ENCODE measurements at regions not wholly inside any gene's neighbourhood (a gene's known extent, or its start where the extent isn't known, plus 50 kb on each side); places are given as distances from the start of the nearest gene placed in this dataset.
"Not testable (repeated sequence)": the region's sequence is repeated elsewhere in the genome, so short reads cannot be mapped to it uniquely, and the experiment has no call there.

DNA sequence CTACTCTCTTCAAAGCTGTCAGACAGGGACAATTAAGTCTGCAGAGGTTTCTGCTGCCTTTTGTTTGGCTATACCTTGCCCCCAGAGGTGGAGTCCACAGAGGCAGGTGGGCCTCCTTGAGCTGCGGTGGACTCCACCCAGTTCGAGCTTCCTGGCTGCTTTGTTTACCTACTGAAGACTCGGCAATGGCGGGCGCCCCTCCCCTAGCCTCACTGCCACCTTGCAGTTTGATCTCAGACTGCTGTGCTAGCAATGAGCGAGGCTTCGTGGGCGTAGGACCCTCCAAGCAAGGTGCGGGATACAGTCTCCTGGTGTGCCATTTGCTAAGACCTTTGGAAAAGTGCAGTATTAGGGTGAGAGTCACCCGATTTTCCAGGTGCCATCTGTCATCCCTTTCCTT lies 124.9 kb downstream of the CRYBB2 start:
- H3K4me3 ChIP-seq; DNase-seq; H3K4me1 ChIP-seq; H3K27me3 ChIP-seq; H3K27ac ChIP-seq; intact Hi-C loops (cut with DNase I; ENCODE audit: low total_unique reads); H3K36me3 ChIP-seq; H3K9me3 ChIP-seq: not testable (repeated sequence)

GRCh38 chr22:25346859-25347751 lies 127.7 kb downstream of the CRYBB2 start:
- TF ChIP-seq CTCF (IDR thresholded peaks at IDR 0.05) (no peak), POLR2A (IDR thresholded peaks at IDR 0.05) (no peak)
- no peaks in the 10 kb centered on the region for H3K36me3 ChIP-seq

GRCh38 chr22:25347752-25348102 lies 128.3 kb downstream of the CRYBB2 start:
- TF ChIP-seq POLR2A (IDR thresholded peaks at IDR 0.05), result no peak
- no peak for TF ChIP-seq CTCF (IDR thresholded peaks at IDR 0.05)
- no peak overlapping the region for H3K27ac ChIP-seq
- H3K27me3 ChIP-seq, result no peaks in the 10 kb centered on the region
- no peaks in the 10 kb centered on the region for H3K4me1 ChIP-seq
- intact Hi-C loops (cut with DNase I; ENCODE audit: low total_unique reads), result no loop called here
- DNase-seq, result no peak
- H3K4me3 ChIP-seq, result no peak overlapping the region
- no peaks in the 10 kb centered on the region for H3K36me3 ChIP-seq
- H3K9me3 ChIP-seq, result peaks cover 0 to 3% of the 10 kb centered on the region in 2 donors

More at GRCh38 chr22:25346859-25347751, 127.7 kb downstream of the CRYBB2 start:
- DNase-seq, result no peak
- H3K4me3 ChIP-seq, result no peak overlapping the region
- intact Hi-C loops (cut with DNase I; ENCODE audit: low total_unique reads), result no loop called here
- H3K4me1 ChIP-seq, result no peaks in the 10 kb centered on the region
- H3K27me3 ChIP-seq, result no peaks in the 10 kb centered on the region
- peaks cover 0 to 3% of the 10 kb centered on the region in 2 donors for H3K9me3 ChIP-seq
- no peak overlapping the region for H3K27ac ChIP-seq

GRCh38 chr22:25348391-25348790 lies 129.0 kb downstream of the CRYBB2 start:
- peaks cover 0 to 3% of the 10 kb centered on the region in 2 donors for H3K9me3 ChIP-seq
- TF ChIP-seq POLR2A (IDR thresholded peaks at IDR 0.05) (no peak), CTCF (IDR thresholded peaks at IDR 0.05) (no peak)
- no peaks in the 10 kb centered on the region for H3K27me3 ChIP-seq
- no peaks in the 10 kb centered on the region for H3K4me1 ChIP-seq
- no peak for DNase-seq
- no peak overlapping the region for H3K27ac ChIP-seq
- intact Hi-C loops (cut with DNase I; ENCODE audit: low total_unique reads), result no loop called here
- H3K36me3 ChIP-seq, result no peaks in the 10 kb centered on the region
- no peak overlapping the region for H3K4me3 ChIP-seq

DNA sequence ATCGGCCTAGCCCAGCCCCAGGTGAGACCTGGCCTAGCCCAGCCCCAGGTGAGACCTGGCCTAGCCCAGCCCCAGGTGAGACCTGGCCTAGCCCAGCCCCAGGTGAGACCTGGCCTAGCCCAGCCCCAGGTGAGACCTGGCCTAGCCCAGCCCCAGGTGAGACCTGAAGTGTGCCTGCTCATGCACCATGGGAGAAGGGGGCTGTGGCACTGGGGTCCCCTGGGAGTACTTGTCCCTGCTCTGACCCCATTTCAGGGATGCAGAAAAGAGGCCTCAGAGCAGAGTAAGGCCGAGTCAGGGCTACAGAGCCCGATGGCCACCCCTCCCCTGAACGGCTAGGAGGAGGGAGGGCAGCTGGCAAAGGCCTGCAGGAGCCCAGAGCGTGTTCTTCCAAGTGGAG lies 129.6 kb downstream of the CRYBB2 start:
- H3K27ac ChIP-seq; H3K4me1 ChIP-seq; intact Hi-C loops (cut with DNase I; ENCODE audit: low total_unique reads); H3K4me3 ChIP-seq; H3K36me3 ChIP-seq; H3K9me3 ChIP-seq; H3K27me3 ChIP-seq; DNase-seq: not testable (repeated sequence)

- no peaks in the 10 kb centered on the region for H3K36me3 ChIP-seq
- DNase-seq, result no peak
Measured at GRCh38 chr22:25350551-25350971, 131.1 kb downstream of the CRYBB2 start.

More at GRCh38 chr22:25350551-25350971, 131.1 kb downstream of the CRYBB2 start:
- no peaks in the 10 kb centered on the region for H3K4me1 ChIP-seq
- intact Hi-C loops (cut with DNase I; ENCODE audit: low total_unique reads), result no loop called here
- no peak for TF ChIP-seq POLR2A (IDR thresholded peaks at IDR 0.05)
- TF ChIP-seq CTCF (IDR thresholded peaks at IDR 0.05), result no peak
- no peaks in the 10 kb centered on the region for H3K9me3 ChIP-seq
- no peak overlapping the region for H3K27ac ChIP-seq
- H3K4me3 ChIP-seq, result no peak overlapping the region
- no peaks in the 10 kb centered on the region for H3K27me3 ChIP-seq
